Heart left ventricle (tissue), 13 donors: ENCODE measurements at regions not wholly inside any gene's neighbourhood (a gene's known extent, or its start where the extent isn't known, plus 50 kb on each side); places are given as distances from the start of the nearest gene placed in this dataset.

ENCODE experiments used
- POLR2A ChIP-seq, 2 donors: fragments of 450-650 bp; IDR thresholded peaks; one replicate each; pipeline ENCODE4 v1.6.1; 2017; ENCODE audit warnings: antibody characterized with exemption in 2 of 2, mild to moderate bottlenecking in 2 of 2, moderate library complexity in 2 of 2
- TF ChIP-seq, protein P1 (sequence below), 12 donors: fragments of 200-600 bp; sonication (generic) in 4 of 12; IDR thresholded peaks; one replicate each; pipeline versions ENCODE4 v1.5.0 to v1.8.0; 2018 to 2022; ENCODE audit warnings: antibody characterized with exemption in 12 of 12, mild to moderate bottlenecking in 5 of 12
- donor health status: ischemic (EF 13 %, LVEDD 7.1; RV severe dilation, severe dysfunction).
- donor health status: DM: no; HTN: yes; CAD: no.
- donor health status: DM: no; HTN: no; CAD: no.
- donor health status: ischemic (EF 25% LVEDD 6.9; RV normal size, moderate dysfunction).
- donor health status: ischemic (EF 25% LVEDD 5.7; RV mildly dilated, moderate dysfunction).
- donor health status: ischemic (EF 35%, LVEDD 5.7; RV mildly dilated, moderate dysfunction).
- donor health status: nonischemic (EF 11% LVEDD 7.7; RV severe dilation, severe dysfunction).
- donor health status: DM: yes; HTN: yes; CAD: no.
- donor health status: PGD.
- donor health status: ischemic (EF 29% LVEDD 5.4; RV normal size, mild dysfunction).
- donor health status: nonischemic (EF 23%, LVEDD 6.1; RV moderate dilation, normal function).

DNA sequence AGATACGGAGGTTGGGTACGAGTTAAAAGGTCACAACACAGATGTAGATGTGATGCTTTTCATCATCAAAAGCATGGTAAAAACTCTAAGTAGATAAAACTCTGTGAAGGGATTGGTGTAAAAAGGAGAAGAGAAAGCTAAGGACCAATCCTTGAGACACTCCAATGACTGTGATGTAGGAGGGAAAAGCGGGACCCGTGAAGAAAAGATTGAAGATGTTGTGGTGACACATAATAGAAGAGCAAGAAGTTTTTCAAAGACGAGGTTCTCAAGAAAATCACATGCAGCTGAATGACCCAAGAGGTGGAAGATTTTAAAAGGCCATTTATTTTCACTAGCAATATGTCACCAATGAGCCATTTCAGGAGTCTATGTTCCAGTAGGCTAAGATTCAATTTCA is 179.5 kb downstream of the MRPL39 start:
- TF ChIP-seq, protein P1, sequence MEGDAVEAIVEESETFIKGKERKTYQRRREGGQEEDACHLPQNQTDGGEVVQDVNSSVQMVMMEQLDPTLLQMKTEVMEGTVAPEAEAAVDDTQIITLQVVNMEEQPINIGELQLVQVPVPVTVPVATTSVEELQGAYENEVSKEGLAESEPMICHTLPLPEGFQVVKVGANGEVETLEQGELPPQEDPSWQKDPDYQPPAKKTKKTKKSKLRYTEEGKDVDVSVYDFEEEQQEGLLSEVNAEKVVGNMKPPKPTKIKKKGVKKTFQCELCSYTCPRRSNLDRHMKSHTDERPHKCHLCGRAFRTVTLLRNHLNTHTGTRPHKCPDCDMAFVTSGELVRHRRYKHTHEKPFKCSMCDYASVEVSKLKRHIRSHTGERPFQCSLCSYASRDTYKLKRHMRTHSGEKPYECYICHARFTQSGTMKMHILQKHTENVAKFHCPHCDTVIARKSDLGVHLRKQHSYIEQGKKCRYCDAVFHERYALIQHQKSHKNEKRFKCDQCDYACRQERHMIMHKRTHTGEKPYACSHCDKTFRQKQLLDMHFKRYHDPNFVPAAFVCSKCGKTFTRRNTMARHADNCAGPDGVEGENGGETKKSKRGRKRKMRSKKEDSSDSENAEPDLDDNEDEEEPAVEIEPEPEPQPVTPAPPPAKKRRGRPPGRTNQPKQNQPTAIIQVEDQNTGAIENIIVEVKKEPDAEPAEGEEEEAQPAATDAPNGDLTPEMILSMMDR (IDR thresholded peaks at IDR 0.05): no peak
- no peak for TF ChIP-seq POLR2A (IDR thresholded peaks at IDR 0.05)
